ENCODE measurements at regions not wholly inside any gene's neighbourhood (a gene's known extent, or its start where the extent isn't known, plus 50 kb on each side); places are given as distances from the start of the nearest gene placed in this dataset.
"Not testable (repeated sequence)": the region's sequence is repeated elsewhere in the genome, so short reads cannot be mapped to it uniquely, and the experiment has no call there.

- H3K4me3 ChIP-seq (replicated peaks in 1 of 2; ENCODE audit: low read depth in 2 of 2, low read length in 2 of 2) = no peak overlapping the region
- DNase-seq (ENCODE audit: low read depth in 2 of 2) = no peak
- TF ChIP-seq CTCF (IDR thresholded peaks at IDR 0.05; ENCODE audit: low read depth, low read length) = no peak
Measured at GRCh38 chr2:209002054-209002453, 421.8 kb upstream of the MAP2 start.

- no peak overlapping the region for H3K4me3 ChIP-seq (replicated peaks in 1 of 2; ENCODE audit: low read depth in 2 of 2, low read length in 2 of 2)
- DNase-seq (ENCODE audit: low read depth in 2 of 2) = no peak
- TF ChIP-seq CTCF (IDR thresholded peaks at IDR 0.05; ENCODE audit: low read depth, low read length) = no peak
Measured at GRCh38 chr2:209005371-209005770, 418.5 kb upstream of the MAP2 start.

GRCh38 chr2:209008636-209009287, 415.1 kb upstream of the MAP2 start:
- no peak for DNase-seq (ENCODE audit: low read depth in 2 of 2)
- no peak overlapping the region for H3K4me3 ChIP-seq (replicated peaks in 1 of 2; ENCODE audit: low read depth in 2 of 2, low read length in 2 of 2)
- no peak for TF ChIP-seq CTCF (IDR thresholded peaks at IDR 0.05; ENCODE audit: low read depth, low read length)

- not testable (repeated sequence) for H3K4me3 ChIP-seq (replicated peaks in 1 of 2; ENCODE audit: low read depth in 2 of 2, low read length in 2 of 2); DNase-seq (ENCODE audit: low read depth in 2 of 2)
Measured at GRCh38 chr2:209018633-209019032, 405.2 kb upstream of the MAP2 start.

- DNase-seq (ENCODE audit: low read depth in 2 of 2) = no peak
- no peak for TF ChIP-seq CTCF (IDR thresholded peaks at IDR 0.05; ENCODE audit: low read depth, low read length)
- H3K4me3 ChIP-seq (replicated peaks in 1 of 2; ENCODE audit: low read depth in 2 of 2, low read length in 2 of 2) = no peak overlapping the region
Measured at GRCh38 chr2:209029249-209029648, 394.6 kb upstream of the MAP2 start.

- DNase-seq (ENCODE audit: low read depth in 2 of 2) = no peak
- TF ChIP-seq CTCF (IDR thresholded peaks at IDR 0.05; ENCODE audit: low read depth, low read length) = no peak
- no peak overlapping the region for H3K4me3 ChIP-seq (replicated peaks in 1 of 2; ENCODE audit: low read depth in 2 of 2, low read length in 2 of 2)
Measured at GRCh38 chr2:209044307-209044706, 379.5 kb upstream of the MAP2 start.

GRCh38 chr2:209046163-209046562, 377.7 kb upstream of the MAP2 start:
- H3K4me3 ChIP-seq (replicated peaks in 1 of 2; ENCODE audit: low read depth in 2 of 2, low read length in 2 of 2) = no peak overlapping the region
- TF ChIP-seq CTCF (IDR thresholded peaks at IDR 0.05; ENCODE audit: low read depth, low read length) = no peak
- no peak for DNase-seq (ENCODE audit: low read depth in 2 of 2)
